ENCODE measurements at regions not wholly inside any gene's neighbourhood (a gene's known extent, or its start where the extent isn't known, plus 50 kb on each side); places are given as distances from the start of the nearest gene placed in this dataset.
"Not testable (repeated sequence)": the region's sequence is repeated elsewhere in the genome, so short reads cannot be mapped to it uniquely, and the experiment has no call there.

DNA sequence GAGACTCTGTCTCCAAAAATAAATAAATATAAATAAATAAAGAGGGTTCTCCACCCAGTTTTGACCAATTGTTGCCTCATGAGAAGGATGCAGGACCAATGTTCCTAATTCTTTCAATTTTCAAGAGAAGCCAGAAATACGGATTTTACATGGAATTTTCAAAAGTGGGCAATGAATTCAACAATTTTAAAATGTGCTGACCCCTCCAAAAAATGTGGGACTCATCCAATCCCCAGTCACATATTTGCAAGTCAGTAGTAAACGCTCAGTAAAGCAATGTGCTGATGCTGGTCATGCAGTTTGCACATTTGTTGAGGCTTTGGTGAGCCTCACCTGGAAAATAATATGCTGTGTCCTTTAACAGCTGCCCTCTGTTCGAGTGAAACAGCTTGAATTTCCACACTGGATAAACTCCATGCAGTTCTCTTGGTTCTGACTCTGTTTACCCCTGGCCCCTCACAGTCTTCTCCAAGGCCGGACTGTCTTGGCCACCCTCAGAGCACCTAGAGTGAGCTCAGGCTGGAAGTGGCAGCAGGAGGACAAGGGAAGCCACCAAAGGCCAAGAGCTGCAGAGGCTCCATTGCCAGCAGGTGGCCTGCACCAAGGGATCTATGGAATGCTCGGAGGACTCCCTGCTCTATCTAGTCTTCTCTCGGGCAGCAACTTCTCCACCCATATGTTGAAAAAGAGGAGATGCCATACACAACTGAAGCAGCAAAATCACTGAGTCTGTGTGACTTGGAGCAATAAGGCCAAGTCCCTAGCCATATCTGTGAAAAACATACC, 246.8 kb downstream of the UACA start:
- TF ChIP-seq POLR2AphosphoS5 (IDR thresholded peaks at IDR 0.05) (no peak), POLR2A (IDR thresholded peaks at IDR 0.05) (no peak), EP300 (IDR thresholded peaks at IDR 0.05; ENCODE audit: low read depth) (no peak)
- TF ChIP-seq, protein P1, sequence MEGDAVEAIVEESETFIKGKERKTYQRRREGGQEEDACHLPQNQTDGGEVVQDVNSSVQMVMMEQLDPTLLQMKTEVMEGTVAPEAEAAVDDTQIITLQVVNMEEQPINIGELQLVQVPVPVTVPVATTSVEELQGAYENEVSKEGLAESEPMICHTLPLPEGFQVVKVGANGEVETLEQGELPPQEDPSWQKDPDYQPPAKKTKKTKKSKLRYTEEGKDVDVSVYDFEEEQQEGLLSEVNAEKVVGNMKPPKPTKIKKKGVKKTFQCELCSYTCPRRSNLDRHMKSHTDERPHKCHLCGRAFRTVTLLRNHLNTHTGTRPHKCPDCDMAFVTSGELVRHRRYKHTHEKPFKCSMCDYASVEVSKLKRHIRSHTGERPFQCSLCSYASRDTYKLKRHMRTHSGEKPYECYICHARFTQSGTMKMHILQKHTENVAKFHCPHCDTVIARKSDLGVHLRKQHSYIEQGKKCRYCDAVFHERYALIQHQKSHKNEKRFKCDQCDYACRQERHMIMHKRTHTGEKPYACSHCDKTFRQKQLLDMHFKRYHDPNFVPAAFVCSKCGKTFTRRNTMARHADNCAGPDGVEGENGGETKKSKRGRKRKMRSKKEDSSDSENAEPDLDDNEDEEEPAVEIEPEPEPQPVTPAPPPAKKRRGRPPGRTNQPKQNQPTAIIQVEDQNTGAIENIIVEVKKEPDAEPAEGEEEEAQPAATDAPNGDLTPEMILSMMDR (IDR thresholded peaks at IDR 0.05) = no peak
- Histone ChIP-seq H3K27ac (no peak overlapping the region), H3K36me3 (no peaks in the 10 kb centered on the region), H3K4me3 (no peak overlapping the region), H3K27me3 (no peaks in the 10 kb centered on the region), H3K9me3 (no peaks in the 10 kb centered on the region), H3K4me1 (no peaks in the 10 kb centered on the region)
- in situ Hi-C loops (cut with MboI; ENCODE audit: low pct_ligation_motif_present in 1 of 4, low pct_unique_long_range_greater_than_20kb in 1 of 4, low sequenced_read_pairs in 3 of 4) (no loop called here), intact Hi-C loops (cut with DNase I; ENCODE audit: low total_unique reads) (no loop called here)
- WGBS, 2 donors (ENCODE audit: low coverage in 1 of 2) = 85% methylated on average over 6 of the region's 6 CpGs; no CpG with 5 or more reads in 1 of the 2 donors
- no peak for DNase-seq

DNA sequence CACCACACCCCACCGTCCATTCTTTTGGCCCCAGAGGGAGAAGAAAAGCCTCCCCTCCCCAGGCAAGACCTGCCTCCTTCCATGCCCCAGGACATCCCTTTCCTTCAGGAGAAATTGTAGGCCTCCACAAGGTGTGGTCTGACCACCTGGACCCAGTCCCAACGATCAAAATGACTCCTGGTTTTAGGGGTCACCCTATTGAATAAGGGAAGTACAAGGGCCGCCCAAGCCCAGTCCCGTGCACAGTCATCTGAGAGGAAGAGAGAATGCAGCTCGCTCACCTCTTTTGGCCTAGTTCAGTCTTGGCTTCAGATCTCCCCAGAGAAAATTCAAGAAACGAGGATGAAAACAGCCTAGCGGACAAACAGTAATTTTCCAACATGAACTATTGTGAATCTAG, 249.1 kb downstream of the UACA start:
- H3K9me3 ChIP-seq = peaks cover 9 to 13% of the 10 kb centered on the region in 2 donors
- no peaks in the 10 kb centered on the region for H3K4me1 ChIP-seq
- no peaks in the 10 kb centered on the region for H3K36me3 ChIP-seq
- H3K27me3 ChIP-seq = no peaks in the 10 kb centered on the region
- 80% methylated on average over 6 to 7 of the region's 7 CpGs for WGBS, 2 donors (ENCODE audit: low coverage in 1 of 2)
- H3K27ac ChIP-seq = no peak overlapping the region
- in situ Hi-C loops (cut with MboI; ENCODE audit: low pct_ligation_motif_present in 1 of 4, low pct_unique_long_range_greater_than_20kb in 1 of 4, low sequenced_read_pairs in 3 of 4) (no loop called here), intact Hi-C loops (cut with DNase I; ENCODE audit: low total_unique reads) (no loop called here)
- TF ChIP-seq POLR2A (IDR thresholded peaks at IDR 0.05) = no peak
- no peak for TF ChIP-seq POLR2AphosphoS5 (IDR thresholded peaks at IDR 0.05)
- H3K4me3 ChIP-seq = no peak overlapping the region
- DNase-seq = no peak

DNA sequence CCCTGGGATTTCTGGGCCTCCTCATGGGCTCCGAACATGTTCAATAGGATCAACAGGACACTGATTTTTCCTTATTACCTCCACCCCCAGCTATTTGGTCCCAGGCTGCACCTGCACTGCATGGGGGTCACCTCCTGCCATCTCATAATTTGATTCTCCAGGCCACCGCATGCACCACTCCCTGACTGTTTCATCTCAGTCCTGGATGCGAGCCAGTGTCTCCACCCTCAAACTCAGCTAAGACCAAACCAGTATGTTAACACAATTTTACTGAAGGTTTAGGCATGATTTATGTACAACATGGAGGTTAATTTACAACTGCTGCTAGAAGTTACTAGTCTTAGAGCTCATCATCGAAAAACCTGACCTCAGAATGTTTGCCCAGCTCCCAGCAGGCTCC, 249.5 kb downstream of the UACA start:
- Histone ChIP-seq H3K27me3 (no peaks in the 10 kb centered on the region), H3K27ac (no peak overlapping the region), H3K9me3 (peaks cover 9 to 13% of the 10 kb centered on the region in 2 donors), H3K36me3 (no peaks in the 10 kb centered on the region), H3K4me1 (peaks cover 0 to 3% (median 0%) of the 10 kb centered on the region in 4 donors), H3K4me3 (no peak overlapping the region)
- in situ Hi-C loops (cut with MboI; ENCODE audit: low pct_ligation_motif_present in 1 of 4, low pct_unique_long_range_greater_than_20kb in 1 of 4, low sequenced_read_pairs in 3 of 4) (no loop called here), intact Hi-C loops (cut with DNase I; ENCODE audit: low total_unique reads) (no loop called here)
- no peak for TF ChIP-seq POLR2AphosphoS5 (IDR thresholded peaks at IDR 0.05)
- TF ChIP-seq, protein P1 (IDR thresholded peaks at IDR 0.05) = no peak
- no peak for TF ChIP-seq EP300 (IDR thresholded peaks at IDR 0.05; ENCODE audit: low read depth)
- no peak for TF ChIP-seq POLR2A (IDR thresholded peaks at IDR 0.05)
- DNase-seq = no peak
- 54 to 80% methylated on average over 1 to 4 of the region's 4 CpGs for WGBS, 2 donors (ENCODE audit: low coverage in 1 of 2)

DNA sequence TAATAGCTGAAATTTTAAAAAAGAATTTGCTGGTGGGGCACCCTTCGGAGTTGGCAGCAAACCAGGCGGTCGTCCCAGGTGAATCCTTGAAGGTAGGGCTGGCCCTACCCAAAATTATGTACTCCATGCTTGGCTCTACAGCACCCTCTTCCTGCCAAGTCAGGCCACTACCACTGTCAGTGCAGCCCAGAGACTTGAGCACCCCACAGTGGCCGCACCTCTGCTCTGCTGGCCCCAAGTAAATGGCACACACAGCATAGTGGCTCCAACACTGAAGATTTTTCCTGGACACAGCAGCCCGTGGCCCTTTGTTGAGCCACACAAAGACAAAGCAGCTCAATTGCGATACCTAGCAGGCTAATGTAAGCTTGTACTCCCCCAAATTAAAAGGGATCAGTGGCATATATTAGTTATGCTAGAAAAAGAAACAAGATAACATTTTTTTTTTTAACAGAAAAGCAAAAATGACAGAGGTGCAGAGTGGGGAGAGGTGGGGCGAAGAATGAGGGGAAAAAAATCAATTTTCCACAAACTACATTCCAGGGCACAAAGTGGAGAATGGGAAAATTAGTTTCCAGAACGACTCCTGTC, 250.5 kb downstream of the UACA start:
- H3K36me3 ChIP-seq = no peaks in the 10 kb centered on the region
- 75 to 96% methylated on average over 4 to 8 of the region's 8 CpGs for WGBS, 2 donors (ENCODE audit: low coverage in 1 of 2)
- DNase-seq = peak; percentile 50
- H3K4me3 ChIP-seq = no peak overlapping the region
- H3K27ac ChIP-seq = no peak overlapping the region
- intact Hi-C loops (cut with DNase I; ENCODE audit: low total_unique reads) (no loop called here), in situ Hi-C loops (cut with MboI; ENCODE audit: low pct_ligation_motif_present in 1 of 4, low pct_unique_long_range_greater_than_20kb in 1 of 4, low sequenced_read_pairs in 3 of 4) (no loop called here)
- H3K27me3 ChIP-seq = no peaks in the 10 kb centered on the region
- peaks cover 9 to 13% of the 10 kb centered on the region in 2 donors for H3K9me3 ChIP-seq
- TF ChIP-seq, protein P1 (IDR thresholded peaks at IDR 0.05) = peak in 4 of 5 experiments; percentile 24 to 32 (median 28)
- TF ChIP-seq POLR2AphosphoS5 (IDR thresholded peaks at IDR 0.05) = no peak
- peaks cover 0 to 4% (median 0%) of the 10 kb centered on the region in 4 donors for H3K4me1 ChIP-seq

DNA sequence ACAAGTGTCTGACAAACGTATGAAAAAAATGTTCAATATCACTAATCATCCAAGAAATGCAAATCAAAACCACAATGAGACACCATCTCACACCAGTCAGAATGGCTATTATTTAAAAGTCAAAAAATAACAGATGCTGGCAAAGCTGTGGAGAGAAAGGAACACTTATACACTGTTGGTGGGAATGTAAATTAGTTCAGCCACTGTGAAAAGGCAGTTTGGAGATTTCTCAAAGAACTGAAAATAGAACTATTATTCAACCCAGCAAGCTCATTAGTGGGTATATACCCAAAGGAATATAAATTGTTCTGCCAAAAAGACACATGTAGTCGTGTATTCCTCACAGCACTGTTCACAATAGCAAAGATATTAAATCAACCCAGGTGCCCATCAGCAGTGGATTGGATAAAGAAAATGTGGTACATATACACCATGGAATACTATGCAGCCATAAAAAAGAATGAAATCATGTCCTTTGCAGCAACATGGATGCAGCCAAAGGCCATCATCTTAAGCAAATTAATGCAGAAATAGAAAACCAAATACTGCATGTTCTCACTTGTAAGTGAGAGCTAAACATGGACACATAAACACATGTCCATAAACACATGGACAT, 251.3 kb downstream of the UACA start:
- WGBS, 2 donors (ENCODE audit: low coverage in 1 of 2) = 67 to 68% methylated on average over 2 of the region's 2 CpGs

More for the DNA sequence above, 251.3 kb downstream of the UACA start:
- H3K27ac ChIP-seq; H3K36me3 ChIP-seq; intact Hi-C loops (cut with DNase I; ENCODE audit: low total_unique reads); in situ Hi-C loops (cut with MboI; ENCODE audit: low pct_ligation_motif_present in 1 of 4, low pct_unique_long_range_greater_than_20kb in 1 of 4, low sequenced_read_pairs in 3 of 4); H3K27me3 ChIP-seq; DNase-seq; H3K4me3 ChIP-seq; H3K4me1 ChIP-seq: not testable (repeated sequence)
- peaks cover 9 to 13% of the 10 kb centered on the region in 2 donors for H3K9me3 ChIP-seq

All from transverse colon (tissue), 4 donors.